Stomach (tissue), 8 donors: ENCODE measurements at regions not wholly inside any gene's neighbourhood (a gene's known extent, or its start where the extent isn't known, plus 50 kb on each side); places are given as distances from the start of the nearest gene placed in this dataset.
"Not testable (repeated sequence)": the region's sequence is repeated elsewhere in the genome, so short reads cannot be mapped to it uniquely, and the experiment has no call there.

ENCODE experiments used
- DNase-seq, 2 donors: peaks; one replicate each; pipeline versions ENCODE4 v3.0.0 to v3.0.0-alpha.2; 2013 to 2019
- H3K27ac ChIP-seq, 5 donors: fragments of 200-600 bp in 4 of 5; sonication (generic) in 4 of 5; one replicate each; pipeline ENCODE4 v1.5.1; 2013 to 2019; ENCODE audit warnings: mild to moderate bottlenecking in 1 of 5, moderate library complexity in 1 of 5
- H3K27me3 ChIP-seq, 3 donors: fragments of 200-600 bp; sonication (generic); one replicate each; pipeline ENCODE4 v1.5.1; 2017 to 2019; ENCODE audit warnings: mixed run types in 1 of 3
- H3K36me3 ChIP-seq, 4 donors: fragments of 200-600 bp; sonication (generic); 1 replicate in 3 of 4; 2 replicates in 1 of 4; pipeline ENCODE4 v1.5.1; 2016 to 2019
- H3K4me1 ChIP-seq, 4 donors: fragments of 200-600 bp; sonication (generic); one replicate each; pipeline ENCODE4 v1.5.1; 2016 to 2019
- H3K4me3 ChIP-seq, 4 donors: fragments of 200-600 bp; sonication (generic) in 3 of 4; one replicate each; pipeline ENCODE4 v1.5.1; 2016 to 2019; ENCODE audit warnings: mild to moderate bottlenecking in 1 of 4
- H3K9me3 ChIP-seq, 4 donors: fragments of 200-600 bp; sonication (generic); one replicate each; pipeline ENCODE4 v1.5.1; 2016 to 2019
- CTCF ChIP-seq, 7 experiments: fragments of 450-650 bp in 4 of 7; fragments of 200-600 bp in 3 of 7; sonication (generic) in 3 of 7; IDR thresholded peaks; one replicate each; pipeline ENCODE4 v1.5.1; 2016 to 2019; ENCODE audit warnings: antibody characterized with exemption in 7 of 7, control low read depth in 2 of 7, mild to moderate bottlenecking in 1 of 7
- EP300 ChIP-seq: sonication (generic); formaldehyde crosslinking; IDR thresholded peaks from one replicate; pipeline ENCODE4 v1.6.1; 2017; ENCODE audit warnings: antibody characterized with exemption
- POLR2A ChIP-seq, 4 donors: fragments of 450-650 bp; IDR thresholded peaks; one replicate each; pipeline ENCODE4 v1.6.1; 2016; ENCODE audit warnings: antibody characterized with exemption in 4 of 4, control low read depth in 2 of 4, mild to moderate bottlenecking in 1 of 4, moderate library complexity in 1 of 4
- POLR2AphosphoS5 ChIP-seq, 3 donors: sonication (generic); formaldehyde crosslinking; IDR thresholded peaks; one replicate each; pipeline ENCODE4 v1.6.1; 2016; ENCODE audit warnings: antibody characterized with exemption in 3 of 3
- WGBS, 5 donors: extraction: QIAGEN DNeasy Blood & Tissue Kit in 3 of 5; methylation state at CpG; one replicate each; pipeline versions ENCODE4 v1.1.5 to v1.1.7; 2013 to 2018; 5-methylcytosine and 5-hydroxymethylcytosine counted together
- intact Hi-C: fragments of 100-400 bp; cut with DNase I; formaldehyde crosslinking; loops from one replicate; pipeline ENCODE4 v1.15.1; 2023; ENCODE audit warnings: low total_unique reads
- donor health status: healthy with polysubstance abuse.
- donor health status: Bipolar disorder and iron deficiency.
- donor health status: healthy.

- WGBS, 5 donors = 91 to 100% (median 95%) methylated on average over 1 of the region's 1 CpG
- TF ChIP-seq CTCF (IDR thresholded peaks at IDR 0.05) = no peak
- no peak for TF ChIP-seq EP300
- no peak for TF ChIP-seq POLR2AphosphoS5 (IDR thresholded peaks at IDR 0.05)
- TF ChIP-seq POLR2A (IDR thresholded peaks at IDR 0.05) = no peak
- Histone ChIP-seq H3K9me3 (no peaks in the 10 kb centered on the region), H3K27me3 (no peaks in the 10 kb centered on the region), H3K4me1 (no peaks in the 10 kb centered on the region), H3K4me3 (no peak overlapping the region), H3K27ac (no peak overlapping the region), H3K36me3 (no peaks in the 10 kb centered on the region)
- intact Hi-C loops = no loop called here
- no peak for DNase-seq
These were observed 294.8 kb downstream of the MDFIC start for GRCh38 chr7:115216652-115217051.

DNA sequence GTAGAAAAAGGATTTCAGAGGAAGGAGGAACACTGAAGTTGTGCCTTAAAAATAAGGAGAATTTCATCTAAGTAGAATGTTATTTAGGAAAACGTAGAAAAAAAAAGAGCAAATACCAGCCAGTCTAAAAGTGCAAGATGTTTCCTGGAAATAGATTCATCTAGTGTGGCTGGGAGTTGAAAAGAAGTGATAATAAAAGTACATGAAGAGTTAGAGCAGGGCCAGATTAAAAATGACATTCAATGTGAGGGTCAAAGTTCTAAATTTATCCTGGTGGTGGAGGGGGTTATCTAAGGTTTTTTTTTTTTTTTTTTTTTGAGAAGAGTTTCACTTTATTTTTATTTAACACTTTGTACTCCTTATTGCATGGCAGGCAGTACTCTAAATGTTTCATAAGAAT lies 289.3 kb downstream of the MDFIC start:
- WGBS, 5 donors = 47 to 59% (median 52%) methylated on average over 1 of the region's 1 CpG
- intact Hi-C loops = no loop called here

DNA sequence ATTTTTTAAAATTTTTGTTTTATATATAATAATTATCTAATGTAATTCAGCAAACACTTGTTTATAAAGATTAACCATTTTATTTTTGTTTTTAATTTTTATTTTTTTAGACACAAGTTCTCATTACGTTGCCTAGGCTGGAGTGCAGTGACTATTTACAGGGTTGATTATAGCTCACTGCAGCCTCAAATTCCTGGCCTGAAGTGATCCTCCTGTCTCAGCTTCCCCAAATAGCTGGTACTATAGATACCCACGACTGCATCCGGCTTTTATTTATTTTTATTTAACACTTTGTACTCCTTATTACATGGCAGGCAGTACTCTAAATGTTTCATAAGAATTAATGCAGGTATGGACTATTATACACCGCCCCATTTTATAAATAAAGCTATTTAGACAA lies 288.7 kb downstream of the MDFIC start:
- 67 to 74% (median 73%) methylated on average over 4 of the region's 4 CpGs for WGBS, 5 donors
- Histone ChIP-seq H3K9me3 (peaks cover 6 to 13% (median 11%) of the 10 kb centered on the region in 4 donors), H3K4me3 (no peak overlapping the region), H3K4me1 (no peaks in the 10 kb centered on the region), H3K36me3 (no peaks in the 10 kb centered on the region), H3K27me3 (no peaks in the 10 kb centered on the region), H3K27ac (no peak overlapping the region)
- intact Hi-C loops = no loop called here
- DNase-seq = no peak
- no peak for TF ChIP-seq POLR2AphosphoS5 (IDR thresholded peaks at IDR 0.05)
- no peak for TF ChIP-seq EP300
- no peak for TF ChIP-seq CTCF (IDR thresholded peaks at IDR 0.05)
- no peak for TF ChIP-seq POLR2A (IDR thresholded peaks at IDR 0.05)

More for the DNA sequence above, 289.3 kb downstream of the MDFIC start:
- no peak overlapping the region for H3K27ac ChIP-seq
- H3K36me3 ChIP-seq = no peaks in the 10 kb centered on the region
- H3K27me3 ChIP-seq = no peaks in the 10 kb centered on the region
- DNase-seq = no peak
- TF ChIP-seq POLR2A (IDR thresholded peaks at IDR 0.05) (no peak), CTCF (IDR thresholded peaks at IDR 0.05) (no peak), POLR2AphosphoS5 (IDR thresholded peaks at IDR 0.05) (no peak), EP300 (no peak)
- no peaks in the 10 kb centered on the region for H3K4me1 ChIP-seq
- peaks cover 5 to 11% (median 8%) of the 10 kb centered on the region in 4 donors for H3K9me3 ChIP-seq
- H3K4me3 ChIP-seq = no peak overlapping the region

DNA sequence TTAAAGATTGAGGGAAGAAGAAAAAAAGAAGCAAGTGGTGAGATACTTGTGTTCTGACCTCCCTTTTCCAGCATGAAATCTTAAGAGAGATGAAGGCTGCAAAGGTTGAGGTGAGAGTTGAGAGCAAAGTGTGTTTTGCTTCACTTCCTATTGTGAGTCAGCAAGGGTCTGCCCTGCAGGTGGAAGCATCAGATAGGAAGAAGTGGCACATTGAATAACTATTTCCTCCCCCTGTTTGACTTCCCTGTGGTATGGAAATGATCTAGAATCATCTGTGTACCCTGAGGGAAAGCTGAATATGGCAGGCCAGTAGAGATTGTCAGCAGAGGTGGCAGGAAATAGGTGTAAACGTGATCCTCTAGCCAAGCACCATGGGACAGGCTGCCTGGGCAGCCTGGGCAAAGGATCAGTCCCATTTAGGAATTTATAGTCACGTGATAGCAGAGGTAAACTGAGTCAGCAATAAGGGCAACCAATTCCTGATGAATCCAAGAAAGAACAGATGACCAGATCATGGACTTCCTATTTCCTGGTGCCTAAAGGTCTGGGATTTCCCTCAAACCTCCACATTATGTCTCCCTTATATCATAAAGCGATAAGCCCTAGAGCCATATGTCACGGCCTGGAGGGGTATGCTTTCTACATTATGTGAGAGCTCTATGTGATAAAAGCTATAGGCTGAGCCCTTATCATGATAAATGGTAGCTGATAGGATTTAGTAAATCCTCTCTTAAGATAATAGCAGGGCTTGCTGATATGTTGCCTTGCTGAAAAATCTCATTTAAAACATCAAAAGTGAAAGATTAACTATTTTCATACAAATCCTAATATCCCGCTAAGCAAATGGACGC lies 287.0 kb downstream of the MDFIC start:
- Histone ChIP-seq H3K4me1 (no peaks in the 10 kb centered on the region), H3K4me3 (no peak overlapping the region), H3K27ac (no peak overlapping the region), H3K9me3 (peaks cover 6 to 13% (median 11%) of the 10 kb centered on the region in 4 donors), H3K27me3 (no peaks in the 10 kb centered on the region), H3K36me3 (no peaks in the 10 kb centered on the region)
- TF ChIP-seq POLR2A (IDR thresholded peaks at IDR 0.05) = no peak
- no peak for TF ChIP-seq CTCF (IDR thresholded peaks at IDR 0.05)
- no peak for TF ChIP-seq POLR2AphosphoS5 (IDR thresholded peaks at IDR 0.05)
- no peak for TF ChIP-seq EP300
- WGBS, 5 donors = 72 to 87% (median 81%) methylated on average over 6 of the region's 6 CpGs
- intact Hi-C loops = no loop called here
- no peak for DNase-seq

DNA sequence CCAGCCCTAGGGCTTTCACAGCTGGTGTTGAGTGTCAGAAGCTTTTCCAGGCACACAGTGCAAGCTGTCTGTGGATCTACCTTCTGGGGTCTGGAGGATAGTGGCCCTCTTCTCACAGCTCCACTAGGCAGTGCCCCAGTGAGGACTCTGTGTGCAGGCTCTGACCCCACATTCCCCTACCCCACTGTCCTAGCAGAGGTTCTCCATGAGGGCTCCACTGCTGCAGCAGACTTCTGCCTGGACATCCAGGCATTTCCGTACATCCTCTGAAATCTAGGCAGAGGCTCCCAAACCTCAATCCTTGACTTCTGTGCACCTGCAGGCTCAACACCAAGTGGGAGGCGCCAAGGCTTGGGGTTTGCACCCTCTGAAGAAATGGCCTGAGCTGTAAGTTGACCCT lies 284.5 kb downstream of the MDFIC start:
- 63 to 92% (median 80%) methylated on average over 2 of the region's 2 CpGs for WGBS, 5 donors
- DNase-seq, intact Hi-C loops, H3K27me3 ChIP-seq, H3K4me1 ChIP-seq, H3K4me3 ChIP-seq, H3K27ac ChIP-seq, H3K36me3 ChIP-seq: not testable (repeated sequence)
- peaks cover 6 to 13% (median 11%) of the 10 kb centered on the region in 4 donors for H3K9me3 ChIP-seq
